ENCODE measurements at regions not wholly inside any gene's neighbourhood (a gene's known extent, or its start where the extent isn't known, plus 50 kb on each side); places are given as distances from the start of the nearest gene placed in this dataset.
A peak's percentile ranks its signal among the peaks of the same experiment; 100 is the strongest.
"Not testable (repeated sequence)": the region's sequence is repeated elsewhere in the genome, so short reads cannot be mapped to it uniquely, and the experiment has no call there.

DNA sequence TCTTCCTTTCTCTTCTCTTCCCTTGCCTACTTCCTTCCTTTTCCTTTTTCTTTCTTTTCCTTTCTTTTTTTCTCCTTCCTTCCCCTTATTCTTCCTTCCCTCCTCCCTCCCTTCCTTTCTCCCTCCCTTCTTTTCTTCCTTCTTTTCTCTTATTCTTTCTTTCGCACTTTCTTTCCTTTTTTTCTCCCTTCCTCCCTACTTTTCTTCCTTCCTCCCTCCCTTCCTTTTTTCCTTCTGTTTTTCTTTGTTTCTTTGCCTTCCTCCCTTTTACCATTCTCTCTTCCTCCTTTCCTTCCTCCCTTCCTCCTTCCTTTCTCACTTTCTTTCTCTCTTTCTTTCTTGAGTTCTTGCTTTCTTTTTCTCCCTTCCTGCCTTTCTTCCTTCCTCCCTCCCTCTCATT is 416.5 kb downstream of the ANKRD30B start:
- H3K9me3 ChIP-seq; H3K4me1 ChIP-seq; DNase-seq (ENCODE audit: low spot score in 2 of 2); H3K4me3 ChIP-seq; H3K27me3 ChIP-seq; intact Hi-C loops (cut with DNase I); H3K27ac ChIP-seq; H3K36me3 ChIP-seq: not testable (repeated sequence)

DNA sequence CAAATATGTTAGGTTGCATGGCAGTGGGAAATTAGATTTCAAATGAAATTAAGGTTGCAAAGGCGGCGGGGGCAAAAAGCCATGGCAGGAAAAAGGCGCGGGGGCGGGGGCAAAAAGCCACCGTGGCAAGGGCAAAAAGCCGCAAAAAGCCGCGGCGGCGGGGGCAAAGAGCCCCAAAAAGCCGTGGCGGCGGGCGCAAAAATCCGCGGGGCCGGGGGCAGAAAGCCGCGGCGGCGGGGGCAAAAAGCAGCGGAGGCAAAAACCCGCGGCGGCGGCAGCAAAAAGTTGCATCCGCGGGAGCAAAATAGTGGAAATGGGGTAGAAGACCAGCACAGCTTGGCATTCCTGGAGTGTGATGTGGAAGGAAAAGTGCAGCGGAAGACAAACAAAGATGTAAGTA is 417.1 kb downstream of the ANKRD30B start:
- no peak for DNase-seq (ENCODE audit: low spot score in 2 of 2)
- Histone ChIP-seq H3K36me3 (no peaks in the 10 kb centered on the region), H3K27ac (no peak overlapping the region), H3K9me3 (no peaks in the 10 kb centered on the region), H3K4me3 (no peak overlapping the region), H3K27me3 (no peaks in the 10 kb centered on the region), H3K4me1 (no peaks in the 10 kb centered on the region)
- TF ChIP-seq, protein P1, sequence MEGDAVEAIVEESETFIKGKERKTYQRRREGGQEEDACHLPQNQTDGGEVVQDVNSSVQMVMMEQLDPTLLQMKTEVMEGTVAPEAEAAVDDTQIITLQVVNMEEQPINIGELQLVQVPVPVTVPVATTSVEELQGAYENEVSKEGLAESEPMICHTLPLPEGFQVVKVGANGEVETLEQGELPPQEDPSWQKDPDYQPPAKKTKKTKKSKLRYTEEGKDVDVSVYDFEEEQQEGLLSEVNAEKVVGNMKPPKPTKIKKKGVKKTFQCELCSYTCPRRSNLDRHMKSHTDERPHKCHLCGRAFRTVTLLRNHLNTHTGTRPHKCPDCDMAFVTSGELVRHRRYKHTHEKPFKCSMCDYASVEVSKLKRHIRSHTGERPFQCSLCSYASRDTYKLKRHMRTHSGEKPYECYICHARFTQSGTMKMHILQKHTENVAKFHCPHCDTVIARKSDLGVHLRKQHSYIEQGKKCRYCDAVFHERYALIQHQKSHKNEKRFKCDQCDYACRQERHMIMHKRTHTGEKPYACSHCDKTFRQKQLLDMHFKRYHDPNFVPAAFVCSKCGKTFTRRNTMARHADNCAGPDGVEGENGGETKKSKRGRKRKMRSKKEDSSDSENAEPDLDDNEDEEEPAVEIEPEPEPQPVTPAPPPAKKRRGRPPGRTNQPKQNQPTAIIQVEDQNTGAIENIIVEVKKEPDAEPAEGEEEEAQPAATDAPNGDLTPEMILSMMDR (IDR thresholded peaks at IDR 0.05): no peak
- intact Hi-C loops (cut with DNase I): no loop called here

DNA sequence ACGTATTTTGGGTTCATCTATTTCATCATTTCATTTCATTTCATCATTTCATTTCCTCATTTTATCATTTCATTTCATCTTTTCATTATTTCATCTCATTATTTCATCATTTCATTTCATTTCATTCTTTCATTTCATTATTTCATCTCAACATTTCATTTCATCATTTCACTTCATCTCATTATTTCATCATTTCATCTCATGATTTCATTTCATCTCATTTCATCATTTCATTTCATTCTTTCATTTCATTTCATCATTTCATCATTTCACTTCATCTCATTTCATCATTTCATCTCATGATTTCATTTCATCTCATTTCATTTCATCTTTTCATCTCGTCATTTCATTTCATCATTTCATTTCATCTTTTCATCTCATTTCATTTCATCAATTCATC is 445.1 kb downstream of the ANKRD30B start:
- H3K36me3 ChIP-seq; intact Hi-C loops (cut with DNase I): not testable (repeated sequence)

DNA sequence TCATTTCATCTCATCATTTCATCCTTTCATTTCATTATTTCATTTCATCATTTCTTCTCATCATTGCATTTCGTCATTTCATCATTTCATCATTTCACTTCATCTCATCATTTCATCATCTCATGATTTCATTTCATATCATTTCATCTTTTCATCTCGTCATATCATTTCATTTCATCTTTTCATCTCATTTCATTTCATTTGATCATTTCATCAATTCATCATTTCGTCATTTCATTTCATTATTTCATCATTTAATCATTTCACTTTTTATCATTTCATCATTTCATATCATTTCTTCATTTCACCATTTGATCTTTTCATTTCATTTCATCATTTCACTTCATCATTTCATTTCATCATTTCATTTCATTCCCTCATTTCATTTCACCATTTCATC is 445.8 kb downstream of the ANKRD30B start:
- H3K9me3 ChIP-seq; H3K27me3 ChIP-seq; intact Hi-C loops (cut with DNase I); H3K27ac ChIP-seq; H3K36me3 ChIP-seq; H3K4me1 ChIP-seq; H3K4me3 ChIP-seq; DNase-seq (ENCODE audit: low spot score in 2 of 2): not testable (repeated sequence)

More for the DNA sequence above, 445.1 kb downstream of the ANKRD30B start:
- H3K4me3 ChIP-seq; H3K4me1 ChIP-seq; H3K27ac ChIP-seq; DNase-seq (ENCODE audit: low spot score in 2 of 2); H3K27me3 ChIP-seq; H3K9me3 ChIP-seq: not testable (repeated sequence)

DNA sequence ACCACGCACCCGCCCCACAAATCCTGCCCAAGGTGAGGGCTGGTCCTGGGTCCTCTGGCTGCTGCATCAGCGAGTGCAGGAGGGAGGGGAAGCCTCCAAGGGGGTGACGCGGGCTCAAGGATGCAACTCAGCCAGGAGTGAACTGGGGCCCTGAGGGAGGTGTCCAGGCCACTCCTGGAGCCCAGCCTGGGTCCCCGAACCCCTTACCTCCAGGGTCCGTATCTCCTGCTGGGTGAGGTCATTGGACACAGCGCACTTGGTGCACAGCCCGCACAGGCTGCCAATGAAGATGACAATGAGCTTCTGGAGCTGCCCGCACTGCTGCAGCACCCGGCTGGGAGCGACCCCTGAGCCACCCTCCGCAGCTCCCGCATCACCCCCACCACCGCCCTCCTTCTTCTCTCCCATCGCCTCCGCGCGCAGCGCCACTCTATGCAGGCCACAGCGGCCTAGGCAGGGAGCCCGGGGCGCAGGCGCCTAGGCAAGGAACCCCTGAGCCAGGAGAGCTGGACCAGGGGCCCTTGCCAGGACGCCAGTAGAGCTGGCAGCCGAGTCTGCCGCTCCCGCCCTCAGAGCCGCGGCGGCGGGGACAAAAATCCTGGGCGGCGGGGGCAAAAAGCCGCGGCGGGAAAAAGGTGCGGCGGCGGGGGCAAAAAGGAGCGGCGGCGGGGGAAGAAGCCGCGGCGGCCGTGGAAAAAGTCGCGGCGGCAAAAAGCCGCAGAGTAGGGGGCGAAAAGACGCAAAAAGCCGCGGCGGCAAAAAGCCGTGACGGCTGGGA is 449.6 kb downstream of the ANKRD30B start:
- H3K9me3 ChIP-seq; H3K27me3 ChIP-seq; intact Hi-C loops (cut with DNase I); DNase-seq (ENCODE audit: low spot score in 2 of 2); H3K4me1 ChIP-seq; H3K27ac ChIP-seq; H3K36me3 ChIP-seq: not testable (repeated sequence)
- peak overlapping the region in 1 of 2 donors; percentile 38 for H3K4me3 ChIP-seq

DNA sequence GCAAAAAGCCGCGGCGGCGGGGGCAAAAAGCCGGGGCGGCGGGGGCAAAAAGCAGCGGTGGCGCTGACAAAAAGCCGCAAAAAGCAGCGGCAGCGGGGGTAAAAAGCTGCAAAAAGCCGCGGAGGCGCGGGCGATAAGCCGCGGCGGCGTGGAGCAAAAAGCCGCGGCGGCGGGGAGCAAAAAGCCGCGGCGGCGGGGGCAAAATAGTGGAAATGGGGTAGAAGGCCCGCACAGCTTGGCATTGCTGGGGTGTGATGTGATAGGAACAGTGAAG is 450.1 kb downstream of the ANKRD30B start:
- H3K36me3 ChIP-seq: no peaks in the 10 kb centered on the region
- no peak overlapping the region for H3K27ac ChIP-seq
- peak overlapping the region in 1 of 2 donors; percentile 38 for H3K4me3 ChIP-seq
- TF ChIP-seq, protein P1 (IDR thresholded peaks at IDR 0.05): no peak
- H3K4me1 ChIP-seq: no peaks in the 10 kb centered on the region
- H3K27me3 ChIP-seq: no peaks in the 10 kb centered on the region
- no peak for DNase-seq (ENCODE audit: low spot score in 2 of 2)
- intact Hi-C loops (cut with DNase I): no loop called here
- H3K9me3 ChIP-seq: no peaks in the 10 kb centered on the region

Measured in ascending aorta (tissue), 2 donors.